T47D (cell line): ENCODE measurements at regions not wholly inside any gene's neighbourhood (a gene's known extent, or its start where the extent isn't known, plus 50 kb on each side); places are given as distances from the start of the nearest gene placed in this dataset.

Source experiments
- DNase-seq, 2 experiments: peaks; one replicate each; pipeline versions ENCODE4 v3.0.0 to v3.0.0-alpha.2; 2011 to 2012; ENCODE audit warnings: low read depth in 1 of 2, low spot score in 1 of 2
- JUND ChIP-seq: IDR thresholded peaks from 2 replicates; pipeline ENCODE4 v1.6.1; 2012; ENCODE audit warnings: low read depth
- in situ Hi-C: cut with HindIII; loops from 2 replicates; pipeline ENCODE4 v1.10.0; 2016; ENCODE audit warnings: low sequenced_read_pairs, low pct_unique_long_range_greater_than_20kb

DNA sequence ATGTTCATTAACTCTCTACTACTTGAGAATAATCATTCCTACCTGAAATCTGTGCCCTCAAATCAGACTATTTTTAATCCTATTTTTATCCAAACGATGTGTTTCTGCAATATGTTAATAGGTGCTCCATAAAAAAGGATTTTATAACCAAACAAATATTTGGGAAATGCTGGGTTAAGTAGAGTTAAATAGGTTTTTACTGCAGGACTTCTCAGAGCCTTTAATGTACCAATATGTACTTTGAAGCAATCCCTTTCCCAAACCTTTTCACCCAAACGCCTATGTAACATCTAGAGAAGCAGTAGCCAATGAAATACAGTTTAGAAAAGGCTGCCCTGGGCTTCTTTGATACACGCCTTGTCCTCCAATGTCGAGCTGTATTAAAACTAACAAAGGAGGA lies 182.5 kb downstream of the SP3 start:
- in situ Hi-C loops = no loop called here
- no peak for TF ChIP-seq JUND
- DNase-seq = no peak

DNA sequence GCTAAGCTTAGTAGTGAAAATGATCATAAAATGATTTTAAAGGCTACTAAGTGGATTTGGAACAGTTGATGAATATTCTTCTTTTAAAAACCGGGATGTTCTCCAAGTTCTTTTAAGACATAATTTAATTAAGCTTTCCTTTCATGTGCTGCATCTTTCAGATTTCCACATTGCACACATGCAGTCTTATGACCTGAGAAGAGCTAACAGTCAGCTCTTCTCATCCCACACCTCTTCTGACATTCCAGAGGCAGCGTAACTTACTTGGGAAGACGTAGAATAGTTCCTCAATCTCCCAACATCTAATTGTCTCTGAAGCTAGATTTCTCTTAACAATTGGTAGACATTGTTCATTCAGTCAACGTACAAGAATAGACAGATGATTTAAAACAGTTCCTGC lies 181.8 kb downstream of the SP3 start:
- no peak for DNase-seq
- TF ChIP-seq JUND = no peak
- in situ Hi-C loops = no loop called here

DNA sequence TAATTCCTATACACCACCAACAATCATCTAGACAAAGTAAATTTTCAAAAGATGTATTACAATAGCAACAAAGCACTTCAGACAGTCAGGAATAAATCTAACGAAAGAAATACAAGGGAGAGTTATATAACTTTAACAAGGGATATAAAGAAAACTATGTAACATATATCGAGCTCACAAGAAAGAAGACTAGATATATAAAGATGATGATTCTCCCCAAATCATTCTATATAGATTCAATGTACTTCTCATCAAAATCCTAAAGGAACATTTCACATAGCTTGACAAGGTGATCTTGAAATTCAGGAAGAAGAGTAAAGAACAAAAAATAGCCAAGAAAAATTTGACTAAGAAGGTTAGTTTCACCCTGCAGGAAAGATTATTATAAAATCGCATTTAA lies 179.4 kb downstream of the SP3 start:
- no peak for TF ChIP-seq JUND
- no peak for DNase-seq
- in situ Hi-C loops = no loop called here

DNA sequence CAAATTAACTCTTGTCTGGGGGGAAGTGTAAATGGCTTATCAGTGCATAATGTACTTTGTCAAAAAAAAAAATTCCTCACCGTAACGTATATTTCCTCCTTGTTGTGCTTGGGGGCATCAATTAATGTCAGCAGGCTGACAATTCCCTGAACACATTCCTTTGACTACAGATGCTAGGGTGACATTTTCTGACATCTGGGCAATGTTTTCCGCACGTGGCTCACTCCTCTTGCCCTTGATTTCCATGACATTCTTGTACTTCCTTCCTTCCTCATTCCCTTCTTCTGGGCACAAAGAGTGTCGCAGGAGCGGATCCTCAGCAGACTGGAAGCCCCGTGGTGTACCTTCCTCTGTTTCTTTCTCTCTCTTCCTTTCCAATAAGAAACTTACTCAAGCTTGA lies 173.7 kb downstream of the SP3 start:
- TF ChIP-seq JUND = no peak
- in situ Hi-C loops = no loop called here
- DNase-seq = no peak

DNA sequence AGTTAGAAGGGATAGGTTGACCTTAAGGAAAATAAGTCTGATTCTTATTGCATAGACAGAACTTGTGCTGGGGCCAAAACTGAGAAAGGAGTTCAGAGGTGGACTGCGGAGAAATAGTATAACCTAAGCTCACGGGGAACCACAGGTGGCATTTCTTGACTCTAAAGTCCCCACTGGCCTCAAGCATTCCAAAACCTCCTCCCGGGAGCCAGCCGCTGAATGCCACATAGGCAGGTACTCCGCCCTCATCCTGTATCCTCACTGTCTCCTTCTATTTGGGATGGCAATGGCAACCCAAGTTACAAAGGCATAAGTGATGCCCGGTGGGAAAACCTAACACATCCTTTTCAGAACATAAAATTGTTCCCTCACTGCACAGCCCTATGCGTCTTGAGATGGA lies 173.0 kb downstream of the SP3 start:
- no peak for TF ChIP-seq JUND
- DNase-seq = no peak
- in situ Hi-C loops = no loop called here

DNA sequence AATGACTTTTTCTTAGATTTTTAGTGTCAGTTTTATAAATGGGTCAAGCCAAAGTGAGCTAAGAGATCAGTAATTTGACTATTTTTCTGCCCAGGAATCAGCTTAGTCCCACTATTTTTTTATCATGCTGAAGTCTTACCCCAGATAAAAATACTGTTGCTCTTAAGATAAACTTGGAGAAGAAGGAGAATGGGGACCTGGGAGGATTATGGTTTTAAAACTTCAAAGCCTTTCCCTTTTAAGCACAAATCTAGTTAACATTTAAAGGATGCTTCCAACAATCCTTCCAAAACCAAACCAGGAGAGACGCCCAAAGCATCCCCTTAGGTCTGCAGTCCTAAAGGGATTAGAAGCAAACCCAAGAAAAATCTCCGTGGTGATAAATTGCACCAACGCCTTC lies 172.4 kb downstream of the SP3 start:
- no peak for DNase-seq
- in situ Hi-C loops = no loop called here
- no peak for TF ChIP-seq JUND

DNA sequence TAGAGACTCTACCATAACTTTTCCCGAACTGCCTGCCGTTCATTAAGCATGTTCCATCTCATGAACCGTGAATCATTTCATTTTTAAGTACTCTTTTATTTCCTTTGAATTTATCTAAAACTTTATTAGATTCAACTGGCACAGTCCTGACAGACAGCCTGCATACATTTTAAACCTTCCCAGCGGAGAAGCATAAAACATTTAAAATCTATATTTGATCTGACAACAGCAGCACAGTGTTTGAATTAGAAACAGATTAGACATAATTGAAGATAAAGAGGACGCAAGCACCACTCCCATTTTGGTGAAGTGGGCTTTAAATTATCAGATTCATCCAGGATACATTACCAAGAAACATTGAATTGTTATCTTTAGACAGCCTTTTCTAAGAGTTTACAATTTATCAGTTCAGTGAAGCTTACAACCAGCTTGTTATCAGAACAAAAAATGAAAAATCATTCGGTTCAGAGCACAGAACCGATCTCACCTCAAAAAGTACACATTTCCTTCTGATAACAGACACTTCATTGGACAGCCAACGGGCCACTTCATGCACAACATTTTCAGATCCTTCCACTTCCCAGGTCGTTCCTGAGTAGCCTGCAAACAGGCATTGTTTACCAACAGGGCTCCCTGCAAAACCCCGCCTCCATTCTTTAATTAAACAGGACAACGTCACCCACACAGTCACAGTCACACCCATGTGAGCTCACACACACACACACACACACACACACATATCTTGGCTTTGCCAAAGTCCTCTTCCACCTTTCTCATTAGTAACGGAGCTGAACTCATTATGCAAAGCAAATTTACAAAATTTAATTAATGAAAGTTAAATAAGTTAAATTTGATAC lies 171.2 kb downstream of the SP3 start:
- in situ Hi-C loops = no loop called here
- DNase-seq = peak in 1 of 2 experiments; percentile 20
- no peak for TF ChIP-seq JUND

DNA sequence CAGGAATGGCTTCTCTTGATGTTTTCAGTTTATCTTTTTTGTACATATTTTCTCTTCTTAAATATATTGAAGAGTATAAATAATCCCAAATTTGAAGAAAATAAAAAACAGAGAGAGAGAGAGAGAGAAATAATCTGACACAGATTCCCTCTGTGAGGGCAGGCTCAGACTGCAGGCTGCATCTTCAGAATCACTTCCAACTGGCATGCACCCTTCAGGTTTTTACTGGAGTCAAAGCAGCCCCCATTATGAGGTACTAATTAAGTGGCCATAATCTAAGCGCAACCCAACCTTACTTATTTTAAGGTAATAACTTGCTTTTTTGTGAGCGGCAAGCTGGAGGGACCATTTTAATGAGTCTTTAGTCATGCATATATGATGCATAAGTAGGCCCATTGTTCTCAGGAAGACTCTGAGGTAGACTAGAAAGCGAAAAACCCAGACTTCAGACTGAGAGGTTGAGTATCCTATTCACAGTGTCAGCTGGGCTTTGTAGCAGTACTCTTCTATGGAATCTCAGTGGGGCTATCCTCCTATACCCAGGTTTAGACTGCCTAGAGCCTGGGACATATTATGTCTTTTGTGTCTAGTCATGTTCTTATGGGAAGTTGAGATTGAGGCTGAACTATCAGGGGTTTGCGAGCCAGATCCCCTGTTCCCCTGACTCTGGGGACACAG lies 167.4 kb downstream of the SP3 start:
- TF ChIP-seq JUND = no peak
- DNase-seq = no peak
- in situ Hi-C loops = no loop called here

DNA sequence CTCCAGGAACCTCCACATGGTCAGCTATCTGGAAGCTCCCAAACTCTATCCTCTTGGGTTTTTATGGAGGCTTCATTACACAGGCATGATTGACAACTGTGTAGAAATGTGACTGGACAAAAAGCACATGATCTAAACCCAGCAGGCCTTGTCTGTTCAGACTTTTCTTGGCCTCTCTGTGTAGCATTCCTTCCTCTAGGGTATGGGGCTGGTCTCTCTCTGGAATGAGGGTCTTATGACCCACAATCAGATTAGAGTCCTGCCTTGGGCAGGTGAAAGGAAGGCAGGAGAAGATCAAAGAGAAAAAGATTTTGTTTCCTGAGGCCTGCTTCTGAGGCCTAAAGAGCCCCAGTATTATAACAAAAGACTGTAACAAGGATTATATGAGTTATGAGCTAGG lies 162.7 kb downstream of the SP3 start:
- no peak for DNase-seq

DNA sequence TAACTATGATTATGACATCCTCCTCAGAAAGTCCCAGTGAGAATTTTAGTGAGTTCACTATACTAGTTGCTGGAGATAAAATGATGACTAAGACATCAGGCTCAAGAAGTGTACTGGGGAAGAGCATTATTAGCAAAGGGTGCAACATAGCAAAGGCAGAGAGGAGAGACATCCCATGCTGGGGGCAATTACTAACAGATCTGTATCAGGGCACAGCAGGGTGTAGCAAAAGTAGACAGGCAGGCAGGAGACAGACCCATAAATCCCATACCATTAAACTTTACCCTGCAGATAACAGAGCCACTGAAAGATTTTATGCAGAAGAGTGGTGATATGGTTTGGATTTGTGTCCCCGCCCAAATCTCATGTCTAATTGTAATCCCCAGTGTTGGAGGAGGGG lies 161.7 kb downstream of the SP3 start:
- in situ Hi-C loops = no loop called here
- DNase-seq = no peak

More for the DNA sequence above, 162.7 kb downstream of the SP3 start:
- in situ Hi-C loops = no loop called here
- TF ChIP-seq JUND = no peak

DNA sequence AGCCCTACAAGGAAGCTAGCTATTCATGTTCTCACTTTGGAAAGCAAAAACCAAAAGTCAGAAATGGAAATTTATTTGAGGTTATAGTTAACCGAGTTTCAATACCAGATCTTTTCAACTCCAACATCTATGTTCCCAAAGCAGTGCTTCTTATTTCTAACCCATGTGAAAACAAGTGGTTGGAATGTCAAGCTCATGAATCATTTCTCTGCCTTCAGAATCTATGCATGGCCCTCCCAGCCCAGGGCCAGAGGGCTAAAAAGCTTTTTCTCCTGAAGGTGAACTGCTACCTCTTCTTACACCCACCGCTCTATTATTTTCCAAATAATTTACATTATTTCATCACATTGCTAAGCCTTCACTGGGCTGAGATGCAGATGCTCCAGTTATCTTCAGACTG lies 158.4 kb downstream of the SP3 start:
- TF ChIP-seq JUND = no peak
- no peak for DNase-seq
- in situ Hi-C loops = no loop called here

More for the DNA sequence above, 161.7 kb downstream of the SP3 start:
- no peak for TF ChIP-seq JUND

DNA sequence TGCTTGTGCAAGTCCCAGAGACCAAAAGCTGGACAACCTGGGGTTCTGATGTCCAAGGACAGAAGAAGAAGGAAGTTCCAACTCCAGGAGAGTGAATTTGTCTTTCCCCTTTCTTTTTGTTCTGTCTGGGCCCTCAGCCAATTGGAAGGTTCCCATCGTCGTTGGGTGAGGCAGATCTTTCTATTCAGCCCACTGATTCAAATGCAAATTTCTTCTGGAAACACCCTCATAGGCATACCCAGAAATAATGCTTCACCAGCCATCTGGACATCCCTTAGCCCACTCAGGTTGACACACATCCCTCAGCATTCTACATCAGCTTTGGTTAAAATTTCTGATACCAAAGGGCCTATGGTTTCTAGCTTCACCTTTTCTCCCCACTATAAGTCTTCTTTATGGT lies 156.5 kb downstream of the SP3 start:
- in situ Hi-C loops = no loop called here
- no peak for TF ChIP-seq JUND

DNA sequence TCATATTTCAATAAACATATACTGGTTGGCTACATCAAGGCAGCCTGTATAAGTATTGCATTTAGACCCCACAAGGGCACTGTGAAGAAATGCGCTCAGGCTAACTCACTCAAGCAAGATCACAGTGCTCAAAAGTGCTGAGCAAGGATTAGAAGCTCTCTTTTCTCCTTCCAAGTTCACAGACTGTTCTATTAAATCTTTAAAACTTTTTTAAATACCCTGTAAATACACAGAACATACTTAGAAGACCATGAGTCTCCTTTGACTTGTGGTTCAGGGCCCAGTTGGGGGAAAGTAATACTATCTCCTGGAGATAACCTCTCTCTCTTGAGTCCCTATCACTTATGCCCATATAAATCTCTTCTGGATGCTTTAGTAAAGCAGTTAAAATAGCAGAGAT lies 152.9 kb downstream of the SP3 start:
- TF ChIP-seq JUND = no peak
- in situ Hi-C loops = no loop called here
- no peak for DNase-seq

More for the DNA sequence above, 156.5 kb downstream of the SP3 start:
- DNase-seq = no peak
